Stimulated activated CD4-positive, alpha-beta T cell treated with anti-CD3 and anti-CD28 coated beads, Interleukin-12 subunit alpha, Interleukin-12 subunit beta, amount 100 ng/mL, for 4 hours (primary cell): ENCODE measurements at regions not wholly inside any gene's neighbourhood (a gene's known extent, or its start where the extent isn't known, plus 50 kb on each side); places are given as distances from the start of the nearest gene placed in this dataset.
"Not testable (repeated sequence)": the region's sequence is repeated elsewhere in the genome, so short reads cannot be mapped to it uniquely, and the experiment has no call there.

ENCODE experiments used
- DNase-seq: peaks from one replicate; pipeline ENCODE4 v3.0.0-alpha.2; 2020

GRCh38 chr5:103993031-103993430 is 430.4 kb upstream of the NUDT12 start:
- no peak for DNase-seq

DNA sequence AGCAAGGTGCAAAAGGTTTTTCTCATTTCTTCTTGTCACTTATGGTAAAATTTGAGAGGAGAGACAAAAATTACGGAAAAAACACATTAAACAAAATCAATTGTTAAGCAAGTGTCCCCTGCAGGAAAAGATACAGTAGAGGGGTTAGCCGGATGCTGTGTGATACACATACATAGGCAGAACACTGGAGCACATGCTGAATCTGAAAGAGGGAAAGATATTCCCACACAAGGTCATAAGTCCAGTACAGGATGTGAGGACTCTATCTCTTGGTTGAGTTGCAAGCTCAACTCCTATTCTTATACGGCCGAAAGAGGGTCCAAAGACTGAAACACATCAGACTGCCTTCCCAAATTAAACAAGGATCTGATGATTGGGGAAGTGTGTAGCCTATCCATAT is 427.5 kb upstream of the NUDT12 start:
- no peak for DNase-seq

GRCh38 chr5:103981592-103981991 is 419.0 kb upstream of the NUDT12 start:
- no peak for DNase-seq

DNA sequence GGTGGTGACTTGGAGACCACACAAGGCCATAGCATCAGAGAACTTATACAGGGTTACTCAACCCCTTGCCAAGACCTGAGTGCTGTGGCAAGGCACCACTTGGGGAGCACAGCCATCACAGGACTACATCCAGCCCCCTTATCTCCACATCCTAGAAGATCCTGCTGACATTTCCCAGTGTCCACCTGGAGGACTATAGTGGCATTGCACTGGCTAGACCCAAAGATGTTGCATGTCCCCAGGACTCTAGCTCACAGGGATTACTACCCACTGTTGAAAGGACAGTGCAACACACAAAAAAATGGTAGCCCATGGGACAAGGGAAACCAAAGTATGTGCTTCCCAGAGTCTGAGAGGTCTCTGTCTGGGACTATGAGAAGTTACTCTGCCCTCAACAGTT is 411.1 kb upstream of the NUDT12 start:
- no peak for DNase-seq

DNA sequence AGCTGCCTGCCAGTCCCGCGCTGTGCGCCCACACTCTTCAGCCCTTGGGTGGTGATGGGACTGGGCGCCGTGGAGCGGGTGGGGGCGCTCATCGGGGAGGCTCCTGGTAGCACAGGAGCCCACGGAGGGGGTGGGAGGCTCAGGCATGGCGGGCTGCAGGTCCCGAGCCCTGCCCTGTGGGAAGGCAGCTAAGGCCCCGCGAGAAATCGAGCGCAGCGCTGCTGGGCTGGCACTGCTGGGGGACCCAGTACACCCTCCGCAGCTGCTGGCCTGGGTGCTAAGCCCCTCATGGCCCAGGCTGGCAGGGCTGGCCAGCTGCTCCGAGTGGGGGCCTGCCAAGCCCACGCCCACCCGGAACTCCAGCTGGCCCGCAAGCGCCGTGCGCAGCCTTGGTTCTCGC is 403.7 kb upstream of the NUDT12 start:
- DNase-seq, result not testable (repeated sequence)

- DNase-seq, result no peak
These were observed 399.4 kb upstream of the NUDT12 start for GRCh38 chr5:103962023-103962422.

- no peak for DNase-seq
These were observed 391.2 kb upstream of the NUDT12 start for GRCh38 chr5:103953601-103954382.

DNA sequence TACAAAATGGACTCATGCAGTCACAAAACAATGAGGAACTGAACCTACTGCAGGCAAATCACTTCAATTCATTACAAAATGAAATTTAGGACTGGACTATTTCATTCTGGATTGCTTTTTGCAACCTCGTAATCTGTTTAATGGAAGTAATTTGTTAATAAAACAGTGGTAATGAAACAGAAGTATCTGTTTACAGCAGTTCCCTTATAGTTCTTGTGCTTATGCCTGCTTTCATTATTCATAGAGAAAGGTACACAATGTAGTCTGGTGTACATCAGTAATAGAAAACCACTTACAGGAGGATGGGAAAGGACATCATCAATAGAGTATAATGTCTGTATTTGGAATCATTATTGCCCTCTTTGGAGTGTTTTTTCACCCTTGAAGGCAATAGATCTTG is 389.2 kb upstream of the NUDT12 start:
- no peak for DNase-seq

DNA sequence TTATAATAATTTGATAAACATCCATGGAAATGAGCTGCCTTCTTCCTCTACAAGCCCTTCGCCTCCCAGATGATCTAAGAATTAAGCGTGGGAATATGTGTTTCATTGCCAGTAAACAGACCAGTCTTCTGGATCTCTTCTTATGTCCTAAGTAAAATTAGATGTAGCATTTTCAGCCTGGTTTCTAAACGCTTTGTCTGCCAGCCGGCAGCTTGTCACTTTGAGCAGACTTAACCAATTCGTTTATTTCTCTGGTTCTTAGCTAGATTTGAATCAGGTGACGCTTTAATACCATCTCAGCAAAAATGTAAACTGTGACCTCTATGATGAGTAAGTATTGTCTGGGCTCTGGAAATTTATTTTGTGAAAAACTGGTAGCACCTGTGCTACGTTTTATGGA is 380.6 kb upstream of the NUDT12 start:
- no peak for DNase-seq

GRCh38 chr5:103942587-103943186 is 380.1 kb upstream of the NUDT12 start:
- no peak for DNase-seq

GRCh38 chr5:103941596-103941995 is 379.0 kb upstream of the NUDT12 start:
- no peak for DNase-seq

DNA sequence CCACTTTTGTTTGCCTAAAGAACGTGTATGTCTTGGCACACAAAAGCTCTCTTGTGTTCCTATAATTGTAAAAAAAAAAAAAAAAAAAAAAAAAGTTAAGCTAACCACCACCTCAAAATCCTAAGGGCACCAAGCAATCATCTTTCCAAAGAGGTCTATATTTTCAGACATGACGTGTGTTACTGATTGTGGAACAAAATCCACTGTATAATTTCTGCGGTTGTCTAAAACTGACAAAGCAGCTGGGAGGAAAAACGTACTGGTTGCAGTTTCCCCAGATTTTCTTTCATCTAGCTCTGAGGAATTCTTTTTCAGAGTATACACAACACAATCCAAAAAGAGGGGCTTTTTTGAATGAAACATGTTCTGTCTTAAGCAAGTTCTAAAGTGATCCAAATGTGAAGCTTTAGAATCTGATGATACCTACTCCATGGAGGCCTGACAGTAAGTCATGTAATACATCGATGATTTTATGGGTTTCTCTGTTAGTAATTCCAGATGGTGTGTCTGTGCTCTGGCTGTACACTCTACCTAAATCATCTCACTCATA is 375.6 kb upstream of the NUDT12 start:
- DNase-seq, result no peak

- DNase-seq, result no peak
These were observed 366.9 kb upstream of the NUDT12 start for GRCh38 chr5:103929338-103930013.

- DNase-seq, result no peak
These were observed 365.1 kb upstream of the NUDT12 start for GRCh38 chr5:103927739-103928138.

- DNase-seq, result no peak
These were observed 361.1 kb upstream of the NUDT12 start for GRCh38 chr5:103923616-103924168.

- DNase-seq, result no peak
These were observed 356.9 kb upstream of the NUDT12 start for GRCh38 chr5:103919506-103919905.

DNA sequence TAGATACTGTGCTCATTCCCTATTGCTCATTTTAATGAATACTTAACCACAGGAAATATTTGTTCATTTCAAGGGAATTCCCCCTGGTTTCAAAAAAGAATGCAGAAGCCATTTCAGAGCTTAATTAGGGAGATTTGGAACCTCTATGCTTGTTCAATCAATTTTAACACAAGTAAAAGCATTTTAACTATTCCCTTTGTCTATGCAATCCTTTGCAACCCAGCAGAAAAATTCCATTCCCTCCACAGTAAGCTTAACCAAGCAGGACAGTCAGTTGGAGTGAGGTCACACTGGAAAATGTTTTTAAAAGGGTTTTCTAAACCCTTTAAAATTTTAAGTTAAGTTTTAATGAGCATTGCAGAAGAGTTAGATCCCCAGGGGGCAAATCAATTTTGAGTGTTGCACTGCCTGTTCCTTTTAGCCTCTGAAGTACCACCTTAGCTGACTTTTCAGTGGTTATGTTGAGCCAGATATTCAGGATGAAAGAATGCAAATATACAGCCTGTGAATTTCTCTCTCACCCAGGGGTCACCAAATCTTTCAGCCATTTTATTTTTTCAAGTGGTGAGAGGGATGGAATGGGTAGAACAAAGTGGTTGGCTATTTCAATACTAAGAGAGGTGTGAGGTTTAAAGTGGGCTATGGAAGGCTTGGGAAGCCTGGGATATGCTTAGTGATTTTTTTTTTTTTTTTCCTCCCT is 356.2 kb upstream of the NUDT12 start:
- DNase-seq, result no peak

DNA sequence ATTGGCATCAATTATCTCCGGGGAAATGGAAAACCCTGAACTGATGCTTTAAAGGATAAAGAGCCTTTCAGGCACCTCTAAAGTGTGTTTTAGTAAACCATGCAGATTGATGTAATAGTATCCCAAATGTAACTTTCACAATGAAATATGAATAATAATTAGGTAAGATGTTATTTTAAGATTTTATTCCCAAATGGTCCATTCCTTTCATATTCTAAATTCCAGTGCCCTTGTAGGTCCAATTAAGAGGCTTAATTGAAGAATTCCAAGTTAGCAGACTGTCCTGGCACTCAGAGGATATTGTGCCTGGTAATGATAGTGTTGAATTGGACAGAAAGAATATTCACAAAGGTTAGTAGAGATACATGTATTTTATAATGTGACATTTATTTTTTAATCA is 352.5 kb upstream of the NUDT12 start:
- DNase-seq, result no peak

DNA sequence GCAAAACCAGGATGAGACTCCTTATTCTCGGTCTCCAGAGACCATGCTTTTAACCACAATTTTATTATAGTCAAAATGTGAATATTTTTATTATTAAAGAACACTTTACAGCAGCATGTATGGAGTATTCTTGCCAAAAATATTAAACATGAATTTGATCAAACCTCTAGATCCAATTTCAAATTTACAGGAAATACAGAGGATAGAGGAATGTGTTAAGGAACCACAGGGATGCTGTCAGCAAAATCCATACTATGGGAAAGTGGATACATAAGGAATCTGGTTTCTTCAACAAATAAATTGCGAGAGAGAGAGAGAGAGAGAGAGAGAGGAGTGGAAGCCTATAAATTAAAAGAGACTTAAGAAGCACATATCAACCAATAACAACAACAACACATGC is 348.2 kb upstream of the NUDT12 start:
- DNase-seq, result no peak

DNA sequence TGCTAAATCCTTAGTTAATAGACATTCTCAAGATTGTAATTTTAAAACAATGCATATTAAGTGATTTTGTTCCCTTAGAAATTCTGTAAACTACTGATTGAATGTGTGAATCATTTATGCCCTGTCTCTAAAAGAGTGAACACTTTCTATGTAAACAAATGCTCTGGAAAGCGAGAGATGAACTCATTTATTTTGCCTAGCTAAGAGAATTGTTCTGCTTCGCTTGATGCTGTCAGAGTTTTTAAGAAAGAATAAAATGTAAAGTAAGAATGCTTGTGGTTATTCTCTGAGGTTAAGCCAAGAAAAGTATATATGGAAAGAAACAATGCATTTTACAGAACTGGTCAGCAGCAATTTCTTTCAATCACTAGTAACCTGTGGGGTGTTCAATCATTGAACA is 347.4 kb upstream of the NUDT12 start:
- DNase-seq, result no peak

- DNase-seq, result no peak
These were observed 346.8 kb upstream of the NUDT12 start for GRCh38 chr5:103909391-103909790.

DNA sequence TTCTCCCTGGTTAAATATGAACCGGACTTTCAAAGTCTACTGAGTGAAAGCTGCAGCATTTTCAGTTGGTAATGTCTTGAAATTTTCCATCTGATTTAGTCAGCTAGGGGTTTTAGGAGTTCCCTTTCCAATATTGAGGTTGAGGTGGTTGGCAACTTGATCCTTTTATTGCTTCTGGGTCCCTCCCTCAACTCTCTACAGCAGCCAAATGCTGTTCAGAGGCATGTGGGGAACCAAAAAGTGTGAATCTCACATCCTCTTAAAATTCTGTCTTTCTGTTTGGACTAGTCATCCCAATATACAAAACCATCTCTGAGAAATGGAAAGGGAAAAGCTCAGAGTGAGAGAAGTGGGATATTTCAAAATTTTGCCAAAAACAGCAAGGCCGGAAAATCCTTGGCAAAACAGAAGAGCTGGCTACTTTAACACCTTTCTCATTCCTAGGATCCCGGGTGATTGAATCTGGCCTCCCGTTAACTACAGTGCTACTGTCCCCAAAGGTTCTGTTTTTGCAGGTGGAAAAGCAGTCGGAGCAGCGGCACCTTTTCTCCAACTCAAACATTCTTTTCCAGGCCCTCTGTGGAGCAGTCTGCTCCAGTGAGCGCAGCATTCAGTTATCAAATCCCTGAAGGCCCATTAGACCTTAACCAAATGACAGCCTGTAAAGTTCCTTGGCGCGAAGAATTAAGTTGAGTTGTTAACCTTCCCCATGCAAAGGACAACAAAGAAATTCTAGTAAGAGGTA is 345.9 kb upstream of the NUDT12 start:
- DNase-seq, result no peak
